ENCODE measurements at regions not wholly inside any gene's neighbourhood (a gene's known extent, or its start where the extent isn't known, plus 50 kb on each side); places are given as distances from the start of the nearest gene placed in this dataset.

GRCh38 chr7:26587536-26587935 is 276.9 kb downstream of the SKAP2 start:
- no peak for DNase-seq
- H3K9me3 Mint-ChIP-seq: no peaks in the 10 kb centered on the region
- WGBS, 2 experiments (ENCODE audit: insufficient coverage in 1 of 2, insufficient read length in 1 of 2): 76 to 86% methylated on average over 10 of the region's 10 CpGs
- H3K36me3 Mint-ChIP-seq (ENCODE audit: low read depth): no peaks in the 10 kb centered on the region
- no peaks in the 10 kb centered on the region for H3K36me3 ChIP-seq (ENCODE audit: control insufficient read depth, insufficient read depth, low read length)
- no peak overlapping the region for H3K27ac Mint-ChIP-seq
- H3K4me1 ChIP-seq (ENCODE audit: control insufficient read depth, insufficient read depth, low read length): no peaks in the 10 kb centered on the region
- H3K27ac ChIP-seq (ENCODE audit: low read depth, low read length): no peak overlapping the region
- no peak overlapping the region for H3K4me3 Mint-ChIP-seq
- H3K4me3 ChIP-seq (ENCODE audit: low read length): no peak overlapping the region
- H3K9ac ChIP-seq (ENCODE audit: extremely low read depth, low read length, poor library complexity, severe bottlenecking): no peak overlapping the region
- no peaks in the 10 kb centered on the region for H3K4me1 Mint-ChIP-seq
- no peak for TF ChIP-seq CTCF (conservative IDR thresholded peaks at IDR 0.05)
- H3K27me3 ChIP-seq (ENCODE audit: control insufficient read depth, insufficient read depth, low read length, poor library complexity, severe bottlenecking): no peaks in the 10 kb centered on the region
- H3K27me3 Mint-ChIP-seq (ENCODE audit: insufficient read depth): peaks cover 3% of the 10 kb centered on the region
- H3K9me3 ChIP-seq (ENCODE audit: control insufficient read depth, low read length): no peaks in the 10 kb centered on the region

- Histone ChIP-seq H3K9ac (ENCODE audit: extremely low read depth, low read length, poor library complexity, severe bottlenecking) (no peak overlapping the region), H3K9me3 (ENCODE audit: control insufficient read depth, low read length) (no peaks in the 10 kb centered on the region), H3K27ac (ENCODE audit: low read depth, low read length) (no peak overlapping the region), H3K4me1 (ENCODE audit: control insufficient read depth, insufficient read depth, low read length) (no peaks in the 10 kb centered on the region), H3K27me3 (ENCODE audit: control insufficient read depth, insufficient read depth, low read length, poor library complexity, severe bottlenecking) (no peaks in the 10 kb centered on the region), H3K36me3 (ENCODE audit: control insufficient read depth, insufficient read depth, low read length) (no peaks in the 10 kb centered on the region), H3K4me3 (ENCODE audit: low read length) (no peak overlapping the region)
- H3K36me3 Mint-ChIP-seq (ENCODE audit: low read depth): no peaks in the 10 kb centered on the region
- H3K27ac Mint-ChIP-seq: no peak overlapping the region
- 86 to 100% methylated on average over 1 of the region's 1 CpG for WGBS, 2 experiments (ENCODE audit: insufficient coverage in 1 of 2, insufficient read length in 1 of 2)
- no peaks in the 10 kb centered on the region for H3K4me1 Mint-ChIP-seq
- DNase-seq: no peak
- H3K27me3 Mint-ChIP-seq (ENCODE audit: insufficient read depth): peaks cover 3% of the 10 kb centered on the region
- no peak overlapping the region for H3K4me3 Mint-ChIP-seq
- H3K9me3 Mint-ChIP-seq: no peaks in the 10 kb centered on the region
- no peak for TF ChIP-seq CTCF (conservative IDR thresholded peaks at IDR 0.05)
These were observed 275.9 kb downstream of the SKAP2 start for GRCh38 chr7:26588511-26588910.

GRCh38 chr7:26590709-26591108 is 273.7 kb downstream of the SKAP2 start:
- H3K36me3 Mint-ChIP-seq (ENCODE audit: low read depth): no peaks in the 10 kb centered on the region
- H3K27me3 Mint-ChIP-seq (ENCODE audit: insufficient read depth): peaks cover 3% of the 10 kb centered on the region
- no peak overlapping the region for H3K4me3 ChIP-seq (ENCODE audit: low read length)
- TF ChIP-seq CTCF (conservative IDR thresholded peaks at IDR 0.05): no peak
- no peaks in the 10 kb centered on the region for H3K9me3 Mint-ChIP-seq
- H3K9ac ChIP-seq (ENCODE audit: extremely low read depth, low read length, poor library complexity, severe bottlenecking): no peak overlapping the region
- H3K4me1 ChIP-seq (ENCODE audit: control insufficient read depth, insufficient read depth, low read length): no peaks in the 10 kb centered on the region
- H3K4me3 Mint-ChIP-seq: no peak overlapping the region
- H3K27me3 ChIP-seq (ENCODE audit: control insufficient read depth, insufficient read depth, low read length, poor library complexity, severe bottlenecking): no peaks in the 10 kb centered on the region
- H3K4me1 Mint-ChIP-seq: no peaks in the 10 kb centered on the region
- no peak overlapping the region for H3K27ac Mint-ChIP-seq
- no peak for DNase-seq
- H3K27ac ChIP-seq (ENCODE audit: low read depth, low read length): no peak overlapping the region
- 87 to 90% methylated on average over 2 of the region's 2 CpGs for WGBS, 2 experiments (ENCODE audit: insufficient coverage in 1 of 2, insufficient read length in 1 of 2)
- no peaks in the 10 kb centered on the region for H3K9me3 ChIP-seq (ENCODE audit: control insufficient read depth, low read length)
- no peaks in the 10 kb centered on the region for H3K36me3 ChIP-seq (ENCODE audit: control insufficient read depth, insufficient read depth, low read length)
